GM21737 (cell line): ENCODE measurements at regions not wholly inside any gene's neighbourhood (a gene's known extent, or its start where the extent isn't known, plus 50 kb on each side); places are given as distances from the start of the nearest gene placed in this dataset.
A peak's percentile ranks its signal among the peaks of the same experiment; 100 is the strongest.
"Not testable (repeated sequence)": the region's sequence is repeated elsewhere in the genome, so short reads cannot be mapped to it uniquely, and the experiment has no call there.

Source experiments
- ATAC-seq: cut with Tn5 transposase; IDR thresholded peaks from one replicate; pipeline ENCODE4 v1.9.1; 2021; ENCODE audit warnings: mild to moderate bottlenecking, moderate library complexity; ENCODE audit not compliant: unreplicated experiment

DNA sequence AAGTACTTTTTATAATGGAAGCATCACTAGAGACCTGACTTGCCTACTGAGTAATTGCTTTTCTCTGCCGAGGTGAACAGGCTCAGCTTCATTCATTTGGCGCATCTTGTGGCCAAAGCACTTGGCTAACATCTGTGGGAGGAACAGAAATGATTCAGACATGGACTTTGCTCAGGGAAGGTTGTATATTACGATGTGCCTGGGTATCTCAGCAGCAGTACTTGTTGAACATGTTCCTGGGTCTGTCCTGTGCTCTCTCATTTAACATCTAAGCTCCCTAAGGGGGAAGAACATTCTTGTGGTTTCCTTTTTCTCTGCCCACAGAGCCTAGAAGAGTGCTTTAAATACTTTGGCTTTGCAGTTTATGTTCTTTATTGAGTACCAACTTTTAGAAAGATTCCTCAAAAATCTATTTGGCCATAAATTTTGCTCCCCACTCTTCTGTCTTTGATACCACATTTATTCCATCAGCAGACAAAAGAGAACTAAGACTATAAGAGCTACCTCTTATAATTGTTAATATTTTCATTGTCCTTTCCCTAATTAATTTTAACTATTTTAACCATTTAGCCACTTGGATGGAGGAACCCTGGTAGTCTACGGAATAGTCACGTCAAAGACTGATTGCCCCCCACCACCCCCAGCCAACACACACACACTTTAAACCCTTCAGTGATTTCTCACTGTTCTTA lies 101.2 kb upstream of the EGLN3 start:
- peak; percentile 53 for ATAC-seq

DNA sequence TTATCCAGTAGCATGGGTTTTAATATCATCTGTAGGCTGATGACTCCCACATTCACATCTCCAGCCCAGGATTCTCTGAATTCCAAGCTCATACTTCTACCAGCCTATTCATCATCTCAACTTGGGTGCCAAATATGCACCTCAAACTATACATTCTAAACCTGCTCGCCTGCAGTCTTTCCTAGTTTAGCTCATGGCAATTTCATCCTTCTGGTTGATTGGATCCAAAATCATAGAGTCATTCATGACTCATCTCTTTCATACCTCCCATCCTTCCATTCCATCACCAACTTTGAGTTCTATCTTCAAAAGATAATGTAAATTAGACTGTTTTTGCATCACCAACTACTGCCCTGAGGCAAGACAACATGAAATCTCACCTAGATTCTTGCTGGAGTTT lies 99.7 kb upstream of the EGLN3 start:
- ATAC-seq = no peak

DNA sequence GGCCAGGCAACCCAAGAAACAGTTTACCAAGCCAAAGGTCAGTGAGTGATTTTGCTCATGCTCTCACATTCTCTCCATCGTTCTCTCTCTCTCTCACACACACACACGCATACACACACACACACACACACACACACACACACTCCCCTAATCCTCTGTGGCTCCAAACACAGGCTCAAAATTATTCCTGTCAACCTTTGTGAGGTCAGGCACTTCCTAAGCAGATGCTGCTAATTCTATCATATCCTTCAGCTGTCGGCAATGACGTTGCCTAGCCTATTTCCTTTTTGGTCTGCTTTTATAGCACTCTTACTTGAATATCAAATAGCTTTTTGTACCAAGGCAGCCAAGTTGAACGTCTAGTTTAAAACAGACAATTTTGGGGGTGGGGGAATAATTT lies 98.9 kb upstream of the EGLN3 start:
- no peak for ATAC-seq

DNA sequence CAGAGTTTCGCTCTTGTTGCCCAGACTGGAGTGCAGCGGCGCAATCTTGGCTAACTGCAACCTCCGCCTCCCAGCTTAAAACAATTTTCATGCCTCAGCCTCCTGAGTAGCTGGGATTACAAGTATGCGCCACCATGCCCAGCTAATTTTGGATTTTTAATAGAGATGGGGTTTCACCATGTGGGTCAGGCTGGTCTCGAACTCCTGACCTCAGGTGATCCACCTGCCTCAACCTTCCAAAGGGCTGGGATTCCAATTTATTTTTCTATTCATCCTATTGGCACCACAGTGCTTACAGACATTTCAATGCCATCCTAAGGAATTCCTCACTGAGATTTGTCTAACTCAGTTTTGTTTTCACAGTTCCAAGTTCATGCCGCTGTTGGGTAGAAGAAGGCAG lies 98.3 kb upstream of the EGLN3 start:
- not testable (repeated sequence) for ATAC-seq

- no peak for ATAC-seq
Measured at GRCh38 chr14:34046799-34047520, 96.1 kb upstream of the EGLN3 start.

DNA sequence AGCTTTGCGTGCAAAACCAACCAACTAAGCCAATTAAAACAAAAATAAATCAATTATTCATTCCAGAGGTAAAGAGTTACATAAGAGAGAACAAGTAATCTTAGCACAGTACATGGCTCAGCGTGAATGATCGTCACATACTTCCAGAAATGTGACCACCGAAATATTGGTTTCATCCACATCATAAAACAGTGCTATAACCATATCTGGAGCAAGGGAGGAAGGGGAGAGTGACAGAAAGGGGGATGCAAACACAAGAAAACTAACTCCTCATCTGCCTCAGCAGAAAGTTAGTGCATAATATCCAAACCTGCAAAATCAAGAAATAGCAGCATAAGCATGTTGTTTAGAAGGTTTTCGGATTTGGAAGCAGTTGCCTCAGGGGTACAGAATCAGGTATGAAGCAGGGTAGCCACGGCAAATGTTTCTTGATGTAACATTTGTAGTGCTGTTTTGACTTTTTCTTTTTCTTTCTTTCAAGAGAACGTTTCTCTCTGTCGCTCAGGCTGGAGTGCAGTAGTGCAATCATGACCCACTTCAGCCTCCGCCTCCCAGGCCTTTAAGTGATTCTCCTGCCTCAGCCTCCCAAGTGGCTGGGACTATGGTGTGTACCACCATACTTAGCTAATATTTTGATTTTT lies 93.9 kb upstream of the EGLN3 start:
- ATAC-seq = no peak

DNA sequence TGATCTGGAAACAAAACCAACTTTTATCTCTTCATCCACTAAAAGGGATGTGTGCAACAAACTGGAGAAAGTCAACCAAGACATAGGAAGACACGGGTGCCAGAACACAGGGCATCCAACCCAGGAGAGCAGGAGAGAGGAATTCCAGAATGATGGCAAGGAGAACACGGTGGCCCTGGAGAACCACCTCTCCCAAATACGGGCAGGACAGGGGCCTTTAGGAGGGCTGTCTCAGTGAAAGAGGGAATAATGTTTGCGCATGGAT lies 93.4 kb upstream of the EGLN3 start:
- ATAC-seq = no peak

- ATAC-seq = peak; percentile 90
Measured at GRCh38 chr14:34043627-34044372, 92.9 kb upstream of the EGLN3 start.

GRCh38 chr14:34041220-34041619 lies 90.3 kb upstream of the EGLN3 start:
- no peak for ATAC-seq

DNA sequence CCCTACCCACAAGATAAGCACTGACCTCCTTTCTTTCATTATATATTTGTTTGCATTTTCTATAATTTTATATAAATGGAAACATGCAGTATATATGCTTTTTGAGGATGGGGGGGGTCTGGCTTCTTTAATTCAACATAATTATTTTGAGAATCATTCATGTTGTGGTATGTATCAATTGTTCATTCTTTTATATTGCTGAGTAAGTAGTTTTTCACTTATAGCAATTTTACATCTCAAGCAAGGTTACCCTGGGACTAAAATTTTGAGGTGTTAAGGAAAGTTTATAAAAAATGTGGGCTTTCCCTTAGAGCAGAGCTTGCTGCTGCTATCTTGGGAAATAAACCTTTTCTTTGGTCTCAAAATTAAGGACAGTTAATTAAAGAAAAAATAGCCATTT lies 89.9 kb upstream of the EGLN3 start:
- no peak for ATAC-seq

GRCh38 chr14:34039428-34040047 lies 88.7 kb upstream of the EGLN3 start:
- no peak for ATAC-seq

DNA sequence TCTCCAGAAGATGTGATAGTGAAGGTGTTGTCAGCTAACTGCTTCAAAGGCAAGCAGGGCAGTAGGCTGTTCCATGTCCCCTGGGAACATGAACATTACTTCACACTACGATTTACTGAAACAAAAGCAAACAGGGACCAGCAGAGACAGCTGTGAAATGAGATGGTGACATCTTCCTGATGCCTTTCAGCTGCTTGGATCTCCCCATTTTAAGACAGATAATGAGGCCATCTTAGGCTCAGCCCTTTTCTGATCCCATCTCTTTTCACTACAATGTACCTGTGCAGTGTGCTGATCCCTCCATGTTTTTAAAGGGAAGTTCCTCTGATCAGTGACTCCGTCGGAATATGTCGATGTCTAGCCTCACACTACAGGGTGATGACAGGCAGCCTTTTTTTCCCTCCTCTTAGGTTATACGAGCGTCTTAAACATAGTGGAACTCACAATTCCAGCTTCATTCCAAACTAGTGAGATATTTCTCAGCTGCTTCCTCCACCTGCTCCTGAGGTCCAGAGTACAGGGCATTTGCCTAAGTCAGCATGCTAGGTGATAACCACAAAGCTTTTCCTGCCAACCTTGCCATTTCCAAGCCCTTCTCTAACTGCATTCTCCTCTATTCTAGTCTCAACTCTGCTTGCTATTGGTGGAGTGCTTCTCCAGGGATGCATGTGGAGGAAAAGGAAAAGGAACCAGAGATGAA lies 87.6 kb upstream of the EGLN3 start:
- ATAC-seq = no peak

DNA sequence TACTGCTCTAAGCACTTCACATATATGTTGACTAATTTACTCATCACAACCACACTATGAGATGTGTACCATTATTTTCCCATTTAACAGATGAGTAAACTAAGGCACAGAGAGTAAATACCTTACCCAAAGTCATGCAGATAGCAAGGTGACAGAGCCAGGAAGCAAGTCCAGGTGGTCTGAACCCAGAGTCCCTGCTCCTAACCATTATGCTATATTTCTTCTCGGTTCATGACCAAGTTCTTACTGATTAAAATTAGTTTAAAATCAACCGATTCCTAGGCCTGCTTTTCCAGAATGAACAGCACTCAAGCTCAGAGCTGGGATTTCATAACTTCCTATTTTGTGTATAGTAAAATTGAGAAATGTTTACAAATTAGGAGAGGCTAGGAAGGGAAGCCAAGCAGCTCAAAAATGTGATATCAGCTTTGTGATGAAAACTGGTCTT lies 85.5 kb upstream of the EGLN3 start:
- no peak for ATAC-seq

DNA sequence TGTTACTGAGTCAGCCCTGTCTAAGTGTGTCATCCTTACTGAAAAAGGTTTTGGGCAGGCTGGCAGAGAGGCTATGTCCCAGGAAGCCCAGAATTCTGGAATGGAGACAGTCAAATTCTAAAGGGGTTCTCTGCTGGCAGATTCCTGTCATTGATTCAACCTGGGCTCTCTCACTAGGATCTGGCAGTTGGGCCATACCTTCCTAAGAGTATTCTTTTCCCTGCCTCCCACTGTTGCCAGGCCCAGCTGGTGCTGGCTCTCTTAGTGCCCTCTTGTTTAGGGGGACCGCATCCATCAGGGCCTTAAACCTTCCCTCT lies 85.0 kb upstream of the EGLN3 start:
- no peak for ATAC-seq

DNA sequence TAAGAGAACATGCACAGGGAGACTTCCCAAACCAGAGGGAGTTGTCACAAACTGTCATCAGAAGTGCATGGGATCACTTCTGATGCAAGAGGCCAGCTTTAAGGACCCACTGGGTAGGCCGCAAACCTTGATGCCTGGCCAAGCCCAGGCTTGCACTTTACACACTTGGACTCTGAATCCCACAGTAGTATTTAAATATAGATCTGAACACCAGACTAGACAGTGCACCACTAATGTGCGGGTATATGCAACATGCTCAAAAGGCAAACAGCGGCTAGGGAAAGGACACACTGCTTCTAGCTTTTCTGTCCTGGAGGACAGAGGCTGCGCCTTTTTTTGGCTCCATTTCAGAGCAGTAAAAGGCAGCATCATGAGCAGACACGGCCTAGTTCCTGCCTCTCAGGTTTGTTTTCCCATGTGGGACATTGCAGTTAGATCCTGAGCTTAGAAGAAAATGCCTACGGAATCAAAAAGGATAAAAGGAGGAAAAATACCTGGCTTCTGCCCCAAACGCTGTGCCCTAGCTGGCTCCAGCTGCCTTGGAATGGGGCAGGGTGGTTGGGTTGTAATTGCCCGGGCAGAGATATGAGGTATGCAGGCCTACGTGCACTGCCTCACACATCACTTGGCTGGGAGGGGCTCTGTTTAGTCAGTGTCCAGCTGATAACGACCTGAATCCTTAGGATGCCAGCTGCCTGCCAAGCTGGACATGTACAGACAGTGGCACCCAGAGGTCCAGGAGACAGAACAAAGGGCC lies 84.5 kb upstream of the EGLN3 start:
- ATAC-seq = no peak

GRCh38 chr14:34034447-34035176 lies 83.7 kb upstream of the EGLN3 start:
- no peak for ATAC-seq

DNA sequence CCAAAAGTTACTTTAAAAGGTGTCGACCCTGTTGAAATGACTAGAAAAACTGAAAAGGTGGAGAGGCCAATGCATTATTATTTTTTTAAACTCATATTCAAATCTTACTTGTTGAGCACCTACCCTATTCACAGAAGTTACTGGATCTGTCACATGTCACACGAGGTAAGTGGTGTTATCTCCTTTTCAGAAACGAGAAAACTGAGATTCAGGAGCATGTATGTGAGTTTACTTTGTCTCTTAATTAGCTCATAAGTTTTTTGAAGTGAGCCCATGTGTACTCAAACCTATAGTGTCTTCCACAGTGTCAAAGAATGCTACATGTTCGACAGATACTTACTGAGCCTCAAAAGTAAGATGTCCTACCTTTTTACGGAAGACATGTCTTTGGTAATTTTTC lies 81.8 kb upstream of the EGLN3 start:
- no peak for ATAC-seq

GRCh38 chr14:34030864-34031263 lies 80.0 kb upstream of the EGLN3 start:
- no peak for ATAC-seq

DNA sequence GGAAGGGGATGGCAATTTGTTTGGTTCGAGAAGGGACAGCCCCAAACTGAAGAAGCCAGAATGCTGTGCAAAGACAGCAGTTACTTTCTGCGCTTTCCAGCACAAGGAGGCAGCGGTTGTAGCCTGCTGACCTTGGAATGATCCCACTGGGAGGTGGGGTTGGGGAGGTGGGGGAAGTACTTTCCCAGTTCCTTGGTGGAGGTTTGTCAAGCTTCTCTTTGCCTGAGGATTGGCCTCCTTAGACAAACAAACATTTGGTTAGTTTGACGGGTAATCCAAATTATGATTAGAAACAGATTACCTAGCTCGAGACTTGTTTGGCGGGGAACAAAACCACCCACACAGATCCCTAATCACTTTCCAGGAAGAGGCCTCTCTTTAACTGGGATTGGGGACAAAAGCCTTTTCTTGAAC lies 79.1 kb upstream of the EGLN3 start:
- no peak for ATAC-seq
